Bronchial epithelial cell (primary cell): ENCODE measurements at regions not wholly inside any gene's neighbourhood (a gene's known extent, or its start where the extent isn't known, plus 50 kb on each side); places are given as distances from the start of the nearest gene placed in this dataset.

Source experiments
- DNase-seq: peaks from one replicate; pipeline ENCODE4 v3.0.0-alpha.2; 2010; ENCODE audit warnings: low read depth
- FAIRE-seq: peaks from 2 replicates; lab custom pipeline; 2011; peaks lifted over from hg19 to GRCh38; lab: Jason Lieb, UNC
- H3K27me3 ChIP-seq: 2 replicates; pipeline ENCODE4 v1.5.1; 2011; ENCODE audit warnings: low read length; ENCODE audit not compliant: control insufficient read depth, insufficient read depth
- H3K36me3 ChIP-seq: 2 replicates; pipeline ENCODE4 v1.5.1; 2011; ENCODE audit warnings: low read length; ENCODE audit not compliant: control insufficient read depth, insufficient read depth
- H3K4me3 ChIP-seq: 2 replicates; pipeline ENCODE4 v1.5.1; 2011; ENCODE audit warnings: mild to moderate bottlenecking, low read depth, low read length, control low read depth
- TF ChIP-seq, protein P1 (sequence below): IDR thresholded peaks from 2 replicates; pipeline ENCODE4 v1.5.1; 2011; ENCODE audit warnings: mild to moderate bottlenecking, moderate library complexity, low read length, control low read depth, inconsistent platforms; ENCODE audit not compliant: insufficient read depth, severe bottlenecking

DNA sequence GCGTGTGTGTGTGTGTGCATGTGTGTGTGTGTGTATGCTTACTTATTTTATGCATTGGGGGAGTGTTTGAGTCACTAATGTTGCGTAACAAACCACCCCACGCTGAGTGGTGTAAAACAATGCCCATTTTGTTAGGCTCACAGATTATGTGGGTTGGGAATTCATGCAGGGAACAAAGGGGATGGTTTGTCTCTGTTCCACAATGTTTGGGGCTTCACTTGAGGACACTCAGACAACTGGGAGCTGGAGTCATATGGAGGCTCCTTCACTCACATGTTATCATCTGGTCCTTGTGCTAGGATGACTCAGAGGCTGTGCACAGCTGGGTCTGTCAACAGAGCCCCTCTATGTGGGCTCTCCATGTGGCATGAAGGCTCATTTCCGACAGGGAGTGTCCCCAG is 51.3 kb upstream of the LARGE1 start:
- TF ChIP-seq, protein P1, sequence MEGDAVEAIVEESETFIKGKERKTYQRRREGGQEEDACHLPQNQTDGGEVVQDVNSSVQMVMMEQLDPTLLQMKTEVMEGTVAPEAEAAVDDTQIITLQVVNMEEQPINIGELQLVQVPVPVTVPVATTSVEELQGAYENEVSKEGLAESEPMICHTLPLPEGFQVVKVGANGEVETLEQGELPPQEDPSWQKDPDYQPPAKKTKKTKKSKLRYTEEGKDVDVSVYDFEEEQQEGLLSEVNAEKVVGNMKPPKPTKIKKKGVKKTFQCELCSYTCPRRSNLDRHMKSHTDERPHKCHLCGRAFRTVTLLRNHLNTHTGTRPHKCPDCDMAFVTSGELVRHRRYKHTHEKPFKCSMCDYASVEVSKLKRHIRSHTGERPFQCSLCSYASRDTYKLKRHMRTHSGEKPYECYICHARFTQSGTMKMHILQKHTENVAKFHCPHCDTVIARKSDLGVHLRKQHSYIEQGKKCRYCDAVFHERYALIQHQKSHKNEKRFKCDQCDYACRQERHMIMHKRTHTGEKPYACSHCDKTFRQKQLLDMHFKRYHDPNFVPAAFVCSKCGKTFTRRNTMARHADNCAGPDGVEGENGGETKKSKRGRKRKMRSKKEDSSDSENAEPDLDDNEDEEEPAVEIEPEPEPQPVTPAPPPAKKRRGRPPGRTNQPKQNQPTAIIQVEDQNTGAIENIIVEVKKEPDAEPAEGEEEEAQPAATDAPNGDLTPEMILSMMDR = no peak
- DNase-seq (peak; percentile 1), FAIRE-seq (no peak)
- Histone ChIP-seq H3K27me3 (no peaks in the 10 kb centered on the region), H3K36me3 (no peaks in the 10 kb centered on the region), H3K4me3 (no peak overlapping the region)

- FAIRE-seq (no peak), DNase-seq (no peak)
- H3K36me3 ChIP-seq = no peaks in the 10 kb centered on the region
- H3K27me3 ChIP-seq = no peaks in the 10 kb centered on the region
- TF ChIP-seq, protein P1 = no peak
- H3K4me3 ChIP-seq = no peak overlapping the region
These were observed 55.6 kb upstream of the LARGE1 start for GRCh38 chr22:33975841-33976240.

- TF ChIP-seq, protein P1 = no peak
- no peak overlapping the region for H3K4me3 ChIP-seq
- FAIRE-seq = no peak
- H3K27me3 ChIP-seq = no peaks in the 10 kb centered on the region
- no peaks in the 10 kb centered on the region for H3K36me3 ChIP-seq
- no peak for DNase-seq
These were observed 63.3 kb upstream of the LARGE1 start for GRCh38 chr22:33983558-33983957.

- Histone ChIP-seq H3K36me3 (no peaks in the 10 kb centered on the region), H3K27me3 (no peaks in the 10 kb centered on the region), H3K4me3 (no peak overlapping the region)
- no peak for FAIRE-seq
- TF ChIP-seq, protein P1 = no peak
- DNase-seq = no peak
These were observed 63.9 kb upstream of the LARGE1 start for GRCh38 chr22:33984211-33984610.

DNA sequence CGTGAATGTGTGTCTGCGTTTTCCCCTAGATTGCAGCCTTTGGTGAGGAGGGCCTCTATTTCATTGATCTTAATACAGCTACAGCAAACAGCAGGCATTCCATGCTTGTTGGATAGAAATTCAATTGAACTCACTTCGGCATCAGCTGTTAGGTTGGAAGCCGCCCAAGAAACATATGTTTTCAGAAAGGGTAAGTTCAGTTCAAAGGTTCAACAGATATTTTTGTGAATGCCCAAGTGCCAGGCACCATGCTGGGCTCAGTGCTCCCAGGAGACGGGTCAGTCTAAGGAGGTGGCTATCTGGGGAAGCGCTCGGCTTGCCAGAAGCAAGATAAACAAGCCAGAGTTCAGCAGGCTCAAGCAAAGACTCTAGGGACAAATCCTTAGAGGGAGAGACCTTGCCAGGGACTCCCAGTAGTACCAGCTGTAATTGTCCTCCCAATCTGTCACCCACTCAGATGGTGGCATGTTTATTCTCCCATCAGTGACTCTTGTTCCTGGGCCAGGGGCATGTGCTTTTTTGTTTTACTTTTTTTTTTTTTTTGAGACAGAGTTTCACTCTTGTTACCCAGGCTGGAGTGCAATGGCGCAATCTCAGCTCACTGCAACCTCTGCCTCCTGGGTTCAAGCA is 64.5 kb upstream of the LARGE1 start:
- no peaks in the 10 kb centered on the region for H3K36me3 ChIP-seq
- TF ChIP-seq, protein P1 = no peak
- no peak overlapping the region for H3K4me3 ChIP-seq
- no peak for DNase-seq
- H3K27me3 ChIP-seq = no peaks in the 10 kb centered on the region
- no peak for FAIRE-seq

- Histone ChIP-seq H3K27me3 (no peaks in the 10 kb centered on the region), H3K36me3 (no peaks in the 10 kb centered on the region), H3K4me3 (no peak overlapping the region)
- FAIRE-seq (no peak), DNase-seq (no peak)
- TF ChIP-seq, protein P1 = no peak
These were observed 65.2 kb upstream of the LARGE1 start for GRCh38 chr22:33985506-33985905.
